K562 (cell line): ENCODE measurements at regions not wholly inside any gene's neighbourhood (a gene's known extent, or its start where the extent isn't known, plus 50 kb on each side); places are given as distances from the start of the nearest gene placed in this dataset.

Experiments used
- ATAC-seq: fragments of 200-7000 bp; cut with Tn5 transposase; 3 replicates; pipeline ENCODE4 v1.9.1; 2020; ENCODE audit warnings: moderate library complexity
- BruUV-seq: library from RNA; stranded (reverse); fragments of 400-500 nt; replicated peaks from 2 replicates; lab custom pipeline; 2021; lab: Mats Ljungman, UMichigan
- CTCF ChIA-PET: fragments of 300-600 bp; formaldehyde crosslinking; extraction: SDS; loops from one replicate; lab custom pipeline; 2021; ENCODE audit warnings: low intra/inter-chr PET ratio; lab: Yijun Ruan, JAX
- POLR2A ChIA-PET: fragments of 300-600, 350-650 bp; sonication (Branson Sonifier 250); formaldehyde crosslinking; extraction: SDS; loops from one replicate; lab custom pipeline; 2021; ENCODE audit warnings: antibody characterized with exemption, inconsistent platforms; lab: Yijun Ruan, JAX
- DNase-seq, 4 experiments: peaks; one replicate each; pipeline versions ENCODE4 v3.0.0 to v3.0.0-alpha.2; 2011 to 2018; ENCODE audit warnings: low spot score in 3 of 4, mixed read lengths in 3 of 4; ENCODE audit errors: extremely low read depth in 1 of 4
- FAIRE-seq: peaks from 2 replicates; lab custom pipeline; 2011; peaks lifted over from hg19 to GRCh38; lab: Jason Lieb, UNC
- H2AFZ ChIP-seq: 2 replicates; pipeline ENCODE4 v1.6.0; 2011; ENCODE audit warnings: low read depth, low read length, control low read depth, inconsistent platforms
- H3K27ac ChIP-seq: fragments of 200-600 bp; 3 replicates; pipeline ENCODE4 v1.8.0; 2011; ENCODE audit warnings: low read depth, mild to moderate bottlenecking, control low read depth, inconsistent platforms, low read length, moderate library complexity, mixed read lengths; ENCODE audit errors: extremely low read depth
- H3K27me3 ChIP-seq, 2 experiments: fragments of 300-600 bp in 1 of 2; 2 replicates in 1 of 2; 3 replicates in 1 of 2; pipeline versions ENCODE4 v1.6.0 to v1.8.0; 2011; ENCODE audit warnings: inconsistent platforms in 2 of 2, low read length in 2 of 2, mild to moderate bottlenecking in 1 of 2, mixed read lengths in 1 of 2, moderate library complexity in 1 of 2; ENCODE audit not compliant: control insufficient read depth in 2 of 2, insufficient read depth in 2 of 2
- H3K36me3 ChIP-seq: fragments of 300-600 bp; 3 replicates; pipeline ENCODE4 v1.8.0; 2011; ENCODE audit warnings: mild to moderate bottlenecking, low read length, inconsistent platforms; ENCODE audit not compliant: control insufficient read depth, insufficient read depth
- H3K4me1 ChIP-seq, 2 experiments: fragments of 200-600 bp in 1 of 2; replicated peaks in 1 of 2; 2 replicates in 1 of 2; 3 replicates in 1 of 2; pipeline versions ENCODE4 v1.5.1 to v1.8.0; 2011; ENCODE audit warnings: inconsistent platforms in 2 of 2, low read length in 2 of 2, mild to moderate bottlenecking in 1 of 2, mixed read lengths in 1 of 2, moderate library complexity in 1 of 2; ENCODE audit not compliant: control insufficient read depth in 2 of 2, insufficient read depth in 2 of 2
- H3K4me2 ChIP-seq: 2 replicates; pipeline ENCODE4 v1.6.1; 2011; ENCODE audit warnings: low read length, control low read depth, inconsistent platforms, mixed read lengths; ENCODE audit not compliant: insufficient read depth
- H3K4me3 ChIP-seq: fragments of 200-600 bp; sonication (generic), shearing (Covaris generic); 2 replicates; pipeline ENCODE4 v1.5.1; 2016; ENCODE audit warnings: control low read depth, inconsistent platforms
- H3K79me2 ChIP-seq: fragments of 200-600 bp; 3 replicates; pipeline ENCODE4 v1.8.0; 2011; ENCODE audit warnings: low read length, inconsistent platforms; ENCODE audit not compliant: control insufficient read depth, insufficient read depth
- H3K9ac ChIP-seq, 2 experiments: 2 replicates each; pipeline versions ENCODE4 v1.6.0 to v1.6.1; 2011; ENCODE audit warnings: low read depth in 2 of 2, low read length in 2 of 2, control low read depth in 1 of 2, inconsistent platforms in 1 of 2, mild to moderate bottlenecking in 1 of 2, mixed read lengths in 1 of 2; ENCODE audit not compliant: insufficient read depth in 1 of 2
- H3K9me1 ChIP-seq: one replicate; pipeline ENCODE4 v1.6.0; 2011; ENCODE audit warnings: inconsistent platforms, mild to moderate bottlenecking, low read length, moderate library complexity; ENCODE audit not compliant: control insufficient read depth, insufficient read depth
- H3K9me3 ChIP-seq: replicated peaks from 2 replicates; pipeline ENCODE4 v1.5.1; 2011; ENCODE audit warnings: low read depth, low read length, inconsistent platforms; ENCODE audit not compliant: control insufficient read depth, insufficient read depth
- H4K20me1 ChIP-seq: replicated peaks from 2 replicates; pipeline ENCODE4 v1.6.1; 2011; ENCODE audit warnings: low read length, inconsistent platforms, mixed read lengths; ENCODE audit not compliant: control insufficient read depth, insufficient read depth
- HIVEP1 ChIP-seq: fragments of 250-450 bp; sonication (Bioruptor Pico); IDR thresholded peaks from 2 replicates; pipeline ENCODE4 v1.4.0; 2020; ENCODE audit warnings: mild to moderate bottlenecking
- KDM5B ChIP-seq: fragments of 200-600 bp; sonication (generic); IDR thresholded peaks from 2 replicates; pipeline ENCODE4 v1.6.1; 2012; ENCODE audit warnings: low read depth, mild to moderate bottlenecking, moderate library complexity, low read length, control low read depth, inconsistent platforms; ENCODE audit not compliant: insufficient replicate concordance
- MAFF ChIP-seq: IDR thresholded peaks from 2 replicates; pipeline ENCODE4 v1.6.1; 2012; ENCODE audit warnings: low read length, improper control_type of control experiment
- RBBP5 ChIP-seq: fragments of 200-600 bp; sonication (generic); IDR thresholded peaks from 2 replicates; pipeline ENCODE4 v1.6.1; 2012; ENCODE audit warnings: borderline replicate concordance, mild to moderate bottlenecking, low read length, control low read depth, inconsistent platforms; ENCODE audit not compliant: insufficient read depth, poor library complexity, severe bottlenecking
- SMAD1 ChIP-seq: fragments of 150-350 bp; IDR thresholded peaks from 2 replicates; pipeline ENCODE4 v1.6.1; 2014; ENCODE audit warnings: low read length, low read depth; ENCODE audit not compliant: partially characterized antibody
- SMAD3 ChIP-seq: fragments of 450-650 bp; formaldehyde crosslinking; conservative IDR thresholded peaks from 2 replicates; pipeline ENCODE4 v1.4.0; 2020; ENCODE audit warnings: mild to moderate bottlenecking
- TEAD1 ChIP-seq, 2 experiments: fragments of 450-650 bp in 1 of 2; sonication (generic) in 1 of 2; formaldehyde crosslinking; IDR thresholded peaks; 2 replicates each; pipeline versions ENCODE4 v1.4.0 to v1.8.0; 2020 to 2022; ENCODE audit warnings: mild to moderate bottlenecking in 2 of 2, missing genetic modification reagents in 1 of 2
- ZNF445 ChIP-seq: fragments of 250-450 bp; sonication (Bioruptor Pico); IDR thresholded peaks from 2 replicates; pipeline ENCODE4 v1.4.0; 2020; ENCODE audit warnings: low read depth, mild to moderate bottlenecking, moderate library complexity
- in situ Hi-C: fragments of 300-500 bp; cut with MboI; formaldehyde crosslinking; loops from 4 replicates; pipeline ENCODE4 v1.15.0; 2018; ENCODE audit warnings: inconsistent platforms, mixed read lengths
- intact Hi-C: fragments of 100-400 bp; cut with micrococcal nuclease; formaldehyde crosslinking; loops from 2 replicates; pipeline ENCODE4 v1.14.2; 2022
- TF ChIP-seq, protein P1 (sequence below): fragments of 250-450 bp; sonication (Bioruptor Pico); IDR thresholded peaks from 2 replicates; pipeline ENCODE4 v1.4.0; 2020; ENCODE audit warnings: mild to moderate bottlenecking, moderate library complexity
- TF ChIP-seq, protein P2 (sequence below): fragments of 250-450 bp; sonication (Bioruptor Pico); IDR thresholded peaks from 2 replicates; pipeline ENCODE4 v1.4.0; 2020; ENCODE audit warnings: mild to moderate bottlenecking
- TF ChIP-seq, protein P3 (sequence below): IDR thresholded peaks from 2 replicates; pipeline ENCODE4 v1.6.1; 2012; ENCODE audit warnings: low read depth, low read length, improper control_type of control experiment, borderline replicate concordance

DNA sequence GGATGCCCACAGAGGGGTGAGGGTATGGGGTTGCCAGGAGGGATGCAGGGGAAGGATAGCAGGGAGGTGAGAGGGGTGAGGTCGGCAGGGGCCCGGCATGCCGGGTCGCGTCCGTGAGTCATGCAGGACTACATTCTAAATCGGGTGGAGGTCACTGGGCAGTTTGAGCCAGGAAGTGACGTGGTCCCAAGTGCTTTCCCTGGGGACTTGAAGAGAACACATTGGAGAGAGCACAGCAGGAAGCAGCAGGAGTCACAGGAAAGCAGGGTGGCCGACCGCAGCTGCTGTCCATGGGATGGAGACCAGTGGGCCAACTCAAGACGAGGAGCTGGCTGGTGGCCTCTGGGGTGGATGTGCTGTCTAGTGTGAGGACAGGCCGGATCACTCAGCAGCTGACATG is 92.0 kb upstream of the WASF3 start (continued):
- TF ChIP-seq HIVEP1 (CRISPR knock-in tag) = no peak
- TF ChIP-seq, protein P1, sequence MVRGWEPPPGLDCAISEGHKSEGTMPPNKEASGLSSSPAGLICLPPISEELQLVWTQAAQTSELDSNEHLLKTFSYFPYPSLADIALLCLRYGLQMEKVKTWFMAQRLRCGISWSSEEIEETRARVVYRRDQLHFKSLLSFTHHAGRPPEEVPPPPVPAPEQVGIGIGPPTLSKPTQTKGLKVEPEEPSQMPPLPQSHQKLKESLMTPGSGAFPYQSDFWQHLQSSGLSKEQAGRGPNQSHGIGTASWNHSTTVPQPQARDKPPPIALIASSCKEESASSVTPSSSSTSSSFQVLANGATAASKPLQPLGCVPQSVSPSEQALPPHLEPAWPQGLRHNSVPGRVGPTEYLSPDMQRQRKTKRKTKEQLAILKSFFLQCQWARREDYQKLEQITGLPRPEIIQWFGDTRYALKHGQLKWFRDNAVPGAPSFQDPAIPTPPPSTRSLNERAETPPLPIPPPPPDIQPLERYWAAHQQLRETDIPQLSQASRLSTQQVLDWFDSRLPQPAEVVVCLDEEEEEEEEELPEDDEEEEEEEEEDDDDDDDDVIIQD (CRISPR knock-in tag) = no peak
- TF ChIP-seq ZNF445 (CRISPR knock-in tag) = no peak
- no peak for TF ChIP-seq SMAD3 (CRISPR knock-in tag)
- TF ChIP-seq KDM5B = no peak
- TF ChIP-seq, protein P2, sequence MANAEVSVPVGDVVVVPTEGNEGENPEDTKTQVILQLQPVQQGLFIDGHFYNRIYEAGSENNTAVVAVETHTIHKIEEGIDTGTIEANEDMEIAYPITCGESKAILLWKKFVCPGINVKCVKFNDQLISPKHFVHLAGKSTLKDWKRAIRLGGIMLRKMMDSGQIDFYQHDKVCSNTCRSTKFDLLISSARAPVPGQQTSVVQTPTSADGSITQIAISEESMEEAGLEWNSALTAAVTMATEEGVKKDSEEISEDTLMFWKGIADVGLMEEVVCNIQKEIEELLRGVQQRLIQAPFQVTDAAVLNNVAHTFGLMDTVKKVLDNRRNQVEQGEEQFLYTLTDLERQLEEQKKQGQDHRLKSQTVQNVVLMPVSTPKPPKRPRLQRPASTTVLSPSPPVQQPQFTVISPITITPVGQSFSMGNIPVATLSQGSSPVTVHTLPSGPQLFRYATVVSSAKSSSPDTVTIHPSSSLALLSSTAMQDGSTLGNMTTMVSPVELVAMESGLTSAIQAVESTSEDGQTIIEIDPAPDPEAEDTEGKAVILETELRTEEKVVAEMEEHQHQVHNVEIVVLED (CRISPR knock-in tag) = no peak
- no peak for TF ChIP-seq TEAD1 (CRISPR knock-in tag; IDR thresholded peaks at IDR 0.05)

DNA sequence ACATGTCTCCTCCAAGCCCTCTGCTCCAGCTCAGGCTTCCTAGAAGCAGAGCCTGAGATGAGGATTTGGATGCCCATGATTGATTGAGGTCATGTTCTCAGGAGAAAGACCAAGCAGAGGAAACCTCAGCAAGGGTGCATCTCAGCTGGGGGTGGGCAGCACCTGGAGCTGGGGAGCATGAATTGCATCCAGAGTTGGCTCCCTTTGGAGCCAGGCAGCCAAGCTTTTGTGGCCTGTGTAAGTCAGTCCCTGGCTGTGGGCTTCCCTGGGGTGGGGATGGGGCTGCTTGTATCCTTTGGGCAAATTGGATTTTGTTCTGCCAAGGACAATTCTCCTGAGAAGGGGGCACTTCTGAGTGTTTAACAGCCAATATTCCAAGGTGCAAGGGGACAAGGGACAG is 91.5 kb upstream of the WASF3 start:
- ATAC-seq (no peak), FAIRE-seq (no peak), DNase-seq (no peak)
- Histone ChIP-seq H4K20me1 (no peaks in the 10 kb centered on the region), H2AFZ (no peak overlapping the region), H3K9me1 (no peaks in the 10 kb centered on the region), H3K4me3 (no peak overlapping the region), H3K79me2 (no peaks in the 10 kb centered on the region), H3K4me2 (no peak overlapping the region), H3K9ac (no peak overlapping the region), H3K9me3 (no peaks in the 10 kb centered on the region), H3K27ac (no peak overlapping the region), H3K27me3 (peaks cover 0 to 15% of the 10 kb centered on the region in 2 experiments; a peak in 2 of 5 replicates), H3K4me1 (no peaks in the 10 kb centered on the region), H3K36me3 (no peaks in the 10 kb centered on the region)
- BruUV-seq = no TSS peak
- ChIA-PET CTCF (no interaction called here), POLR2A (no interaction called here)
- intact Hi-C loops (no loop called here), in situ Hi-C loops (no loop called here)
- TF ChIP-seq SMAD3 (CRISPR knock-in tag) = no peak
- TF ChIP-seq SMAD1 = no peak
- TF ChIP-seq MAFF = no peak
- TF ChIP-seq, protein P3, sequence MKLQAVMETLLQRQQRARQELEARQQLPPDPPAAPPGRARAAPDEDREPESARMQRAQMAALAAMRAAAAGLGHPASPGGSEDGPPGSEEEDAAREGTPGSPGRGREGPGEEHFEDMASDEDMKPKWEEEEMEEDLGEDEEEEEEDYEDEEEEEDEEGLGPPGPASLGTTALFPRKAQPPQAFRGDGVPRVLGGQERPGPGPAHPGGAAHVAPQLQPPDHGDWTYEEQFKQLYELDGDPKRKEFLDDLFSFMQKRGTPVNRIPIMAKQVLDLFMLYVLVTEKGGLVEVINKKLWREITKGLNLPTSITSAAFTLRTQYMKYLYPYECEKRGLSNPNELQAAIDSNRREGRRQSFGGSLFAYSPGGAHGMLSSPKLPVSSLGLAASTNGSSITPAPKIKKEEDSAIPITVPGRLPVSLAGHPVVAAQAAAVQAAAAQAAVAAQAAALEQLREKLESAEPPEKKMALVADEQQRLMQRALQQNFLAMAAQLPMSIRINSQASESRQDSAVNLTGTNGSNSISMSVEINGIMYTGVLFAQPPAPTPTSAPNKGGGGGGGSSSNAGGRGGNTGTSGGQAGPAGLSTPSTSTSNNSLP = no peak
- TF ChIP-seq RBBP5 = no peak
